ENCODE measurements at regions not wholly inside any gene's neighbourhood (a gene's known extent, or its start where the extent isn't known, plus 50 kb on each side); places are given as distances from the start of the nearest gene placed in this dataset.

DNA sequence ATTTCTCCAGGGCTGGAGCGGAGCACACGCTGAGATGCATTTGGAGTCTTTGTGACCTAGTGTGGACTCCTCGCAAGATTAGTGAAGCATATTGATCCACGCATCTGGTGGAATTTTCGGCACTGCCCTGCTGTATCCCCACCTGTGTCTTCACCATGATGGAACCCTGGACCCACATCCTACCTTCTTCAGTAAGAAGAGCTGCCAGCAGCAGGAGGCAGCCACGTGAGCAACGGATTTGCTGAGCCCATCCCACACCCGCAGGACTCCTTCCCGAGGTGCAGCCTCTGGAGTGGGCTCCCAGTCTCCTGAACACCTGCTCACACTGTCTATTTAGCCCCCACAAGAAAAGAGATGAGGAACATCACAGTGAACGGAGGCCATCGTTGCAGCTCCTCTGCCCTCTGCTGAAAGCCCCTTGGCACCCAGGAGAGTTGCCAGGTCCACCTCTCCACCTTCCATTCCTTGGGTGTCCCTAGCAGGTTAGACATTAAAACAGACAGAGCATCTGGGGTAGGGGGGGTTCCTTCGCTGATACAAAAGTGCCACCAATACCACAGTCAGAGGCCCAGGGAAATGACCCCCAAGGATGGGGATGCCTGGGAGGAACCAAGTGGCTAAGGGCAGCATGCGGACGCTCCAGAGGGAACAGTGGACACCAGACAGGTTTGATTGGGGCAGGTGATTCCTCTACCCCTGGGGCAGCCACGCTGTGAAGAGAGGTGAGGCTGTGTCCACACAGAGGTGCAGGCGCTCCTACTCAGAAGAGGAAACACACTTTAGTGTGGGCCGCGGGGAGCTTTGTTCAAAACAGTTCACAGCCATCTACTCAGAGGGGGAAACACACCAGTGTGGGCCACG lies 302.8 kb upstream of the SALL3 start:
- no peak for DNase-seq

DNA sequence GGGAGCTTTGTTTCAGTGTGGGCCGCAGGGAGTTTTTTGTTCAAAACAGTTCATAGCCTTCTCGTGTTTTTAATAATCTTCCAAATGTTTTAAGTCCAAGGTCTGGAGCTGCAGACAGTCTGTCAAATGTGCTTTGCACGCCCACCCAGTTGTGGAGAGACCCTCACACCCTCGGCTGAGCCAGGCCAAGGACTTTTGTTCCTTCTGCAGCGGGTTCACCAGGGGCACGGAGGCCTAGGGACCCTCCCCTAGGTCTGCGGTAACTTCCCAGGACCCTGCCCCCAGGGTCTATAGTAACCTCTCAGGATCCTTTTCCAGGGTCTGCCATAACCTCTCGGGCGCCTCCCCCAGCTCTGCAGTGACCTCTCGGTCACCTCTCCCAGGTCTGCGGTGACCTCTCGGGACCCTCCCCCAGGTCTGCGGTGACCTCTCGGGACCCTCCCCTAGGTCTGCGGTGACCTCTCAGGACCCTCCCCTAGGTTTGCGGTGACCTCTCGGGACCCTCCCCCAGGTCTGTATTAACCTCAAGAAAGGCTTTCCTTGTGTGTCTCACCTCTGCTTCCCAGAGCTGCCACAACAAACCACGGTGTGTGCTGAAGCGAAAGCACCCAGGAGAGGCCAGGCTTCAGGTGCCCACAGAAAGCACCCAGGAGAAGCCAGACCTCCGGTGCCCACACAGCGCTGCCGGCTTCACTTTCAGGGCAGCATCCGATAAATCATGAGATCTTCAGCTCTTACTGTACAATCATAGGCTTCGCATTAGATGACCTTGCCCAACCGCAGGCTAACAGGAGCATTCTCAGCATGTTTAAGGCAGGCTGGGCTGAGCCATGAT lies 301.9 kb upstream of the SALL3 start:
- DNase-seq = no peak

DNA sequence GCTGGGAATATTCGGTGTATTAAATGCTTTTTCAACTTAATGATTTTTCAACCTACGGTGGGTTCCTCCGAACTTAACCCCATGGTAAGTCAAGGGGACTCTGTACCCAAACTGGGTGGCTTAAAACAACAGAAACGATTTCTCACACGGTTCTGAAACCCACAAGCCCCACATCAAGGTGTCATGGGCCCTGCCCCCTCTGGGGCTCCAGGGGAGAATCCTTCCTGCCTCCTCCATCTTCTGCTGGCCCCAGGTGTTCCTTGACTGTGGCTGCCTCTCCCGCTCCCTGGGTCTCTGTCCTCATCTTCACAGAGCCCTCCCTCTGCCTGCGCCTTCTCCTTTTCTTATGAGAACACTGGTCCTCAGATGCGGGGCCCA lies 301.3 kb upstream of the SALL3 start:
- DNase-seq = no peak

DNA sequence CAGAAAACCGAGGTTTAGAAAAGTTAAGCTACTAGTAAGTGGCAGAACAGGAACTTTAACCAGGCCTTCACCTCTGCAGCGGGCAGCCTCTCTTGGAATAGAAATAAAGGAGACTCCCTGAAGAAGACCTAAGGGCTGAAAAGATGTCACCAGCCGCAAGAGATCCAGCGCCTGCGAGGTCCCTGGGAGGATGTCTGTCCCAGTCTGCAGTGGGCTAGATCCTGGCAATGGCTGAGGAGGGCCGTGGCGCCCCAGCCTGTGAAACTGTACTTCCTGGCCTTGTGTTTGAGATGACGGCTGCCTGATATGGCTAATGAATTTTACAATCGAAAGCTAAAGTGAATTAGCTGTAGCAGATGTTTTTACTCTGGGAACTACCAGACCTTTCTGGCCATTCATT lies 300.6 kb upstream of the SALL3 start:
- DNase-seq = no peak

DNA sequence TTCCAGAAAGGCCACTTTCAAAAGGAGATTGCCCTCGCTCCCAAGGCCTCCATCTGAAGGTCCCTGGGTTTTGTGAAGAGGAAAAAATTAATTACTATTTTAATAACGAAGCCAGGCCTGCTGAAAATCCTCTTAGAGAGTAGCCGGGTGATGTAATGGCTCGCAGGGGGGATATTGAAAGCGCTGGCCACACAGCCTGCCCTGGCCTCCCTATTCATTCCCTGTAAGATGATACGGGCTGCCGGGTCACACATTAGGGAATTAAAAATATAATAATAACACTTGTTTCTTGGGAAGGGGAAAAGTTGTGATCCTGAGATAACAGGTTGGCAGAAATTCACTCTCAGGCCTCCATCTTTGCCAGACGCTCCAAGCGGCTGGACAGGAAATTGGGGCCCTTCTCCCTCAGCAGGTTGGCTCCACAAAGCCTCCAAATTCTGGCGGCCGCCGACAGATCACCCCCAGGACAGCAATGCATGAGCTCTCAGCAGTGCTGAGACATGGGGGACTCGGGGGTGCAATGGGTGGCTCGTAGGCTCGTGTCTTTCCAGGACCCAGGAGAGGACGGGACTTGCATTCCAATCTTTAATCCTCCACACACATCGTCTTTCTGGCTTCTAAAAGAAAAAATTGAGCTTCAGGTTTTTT lies 299.9 kb upstream of the SALL3 start:
- DNase-seq = no peak

DNA sequence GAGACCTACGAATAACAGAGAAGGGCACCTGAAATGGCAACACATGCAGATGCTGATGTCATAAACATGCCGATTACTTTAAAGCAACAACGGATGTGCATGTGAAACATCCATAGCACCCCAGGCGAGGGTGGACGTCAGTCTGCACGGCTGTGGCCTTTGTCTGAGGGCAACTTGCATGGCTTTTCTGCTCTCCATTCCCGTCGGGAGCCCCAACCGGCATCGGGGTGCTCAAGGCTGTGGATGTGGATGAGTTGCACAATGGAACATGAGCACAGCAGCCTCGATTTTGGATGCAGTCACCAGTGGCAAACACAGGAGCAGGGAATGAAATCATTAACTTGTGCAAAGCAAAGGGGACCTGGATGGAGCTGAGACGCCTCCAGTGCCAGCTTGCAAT lies 298.2 kb upstream of the SALL3 start:
- DNase-seq = no peak

DNA sequence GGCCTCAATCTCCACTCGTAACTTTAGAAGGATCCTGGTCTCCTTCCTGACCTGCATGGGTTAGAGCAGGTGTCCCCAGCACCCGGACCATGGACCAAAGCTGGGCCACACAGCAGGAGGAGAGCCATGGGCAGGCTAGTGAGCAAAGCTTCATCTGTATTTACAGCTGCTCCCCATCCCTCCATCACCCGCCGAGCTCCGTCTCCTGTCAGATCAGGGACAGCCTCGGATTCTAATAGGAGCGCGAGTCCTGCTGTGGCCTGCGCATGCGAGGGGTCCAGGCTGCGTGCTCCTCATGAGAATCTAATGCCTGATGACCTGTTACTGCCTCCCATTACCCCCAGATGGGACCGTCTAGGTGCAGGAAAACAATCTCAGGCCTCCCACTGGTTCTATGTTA lies 297.7 kb upstream of the SALL3 start:
- DNase-seq = no peak

DNA sequence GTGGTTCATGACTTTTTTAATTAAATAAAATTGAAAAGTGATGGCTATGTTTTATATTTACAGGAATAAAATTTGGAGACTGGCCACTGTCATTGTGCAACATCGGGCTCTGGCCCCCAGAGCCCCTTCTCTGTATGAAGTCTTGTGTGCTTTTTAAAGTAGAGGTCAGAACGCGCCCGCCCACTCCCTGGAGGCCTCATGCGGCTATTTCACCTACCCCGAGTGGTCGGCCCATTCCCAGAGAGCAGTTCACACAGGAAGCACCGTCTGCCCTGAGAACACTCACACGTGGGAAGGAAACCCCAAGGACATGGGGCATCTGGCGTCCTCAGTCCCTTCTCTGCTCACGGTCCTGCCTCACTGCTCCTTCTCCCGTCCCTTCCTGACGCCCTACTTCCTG lies 296.9 kb upstream of the SALL3 start:
- no peak for DNase-seq

DNA sequence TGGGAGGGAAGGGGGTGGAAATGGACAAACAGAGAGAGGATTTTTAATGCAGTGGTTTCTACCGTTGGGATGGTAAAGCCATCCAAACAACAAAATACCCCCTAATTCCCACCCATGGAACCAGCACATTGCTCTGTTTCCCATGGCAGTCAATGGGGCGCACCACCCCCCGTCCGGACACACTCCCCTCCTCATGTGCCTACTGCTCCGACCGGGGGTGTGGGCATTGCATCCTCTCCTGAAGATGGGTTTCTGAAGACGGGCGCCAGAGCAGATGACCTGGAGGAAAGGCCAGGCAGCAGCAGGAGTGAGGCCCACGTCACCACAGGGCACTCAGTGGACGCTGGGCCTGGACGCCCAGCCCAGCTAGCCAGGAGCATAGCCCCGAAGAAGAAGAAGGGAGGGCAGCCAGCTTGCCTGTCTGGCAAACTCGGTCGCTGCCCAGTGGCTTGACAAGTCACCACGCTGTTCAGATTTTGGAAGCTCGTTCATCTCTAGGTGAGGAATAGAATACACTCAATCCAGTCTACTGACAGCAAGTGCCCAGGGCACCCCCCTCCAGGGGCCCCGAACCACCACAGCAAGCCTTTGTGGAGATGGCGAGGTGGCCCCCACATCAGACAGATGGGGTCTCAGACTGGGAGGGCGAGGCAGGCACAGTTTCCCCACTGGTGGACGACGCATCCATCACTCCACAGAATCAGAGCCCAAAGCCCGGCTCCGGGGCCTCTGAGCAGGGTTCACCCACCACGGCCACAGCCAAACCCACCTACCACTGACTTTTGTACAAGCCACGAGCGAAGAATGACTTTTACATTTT lies 296.2 kb upstream of the SALL3 start:
- DNase-seq = no peak

DNA sequence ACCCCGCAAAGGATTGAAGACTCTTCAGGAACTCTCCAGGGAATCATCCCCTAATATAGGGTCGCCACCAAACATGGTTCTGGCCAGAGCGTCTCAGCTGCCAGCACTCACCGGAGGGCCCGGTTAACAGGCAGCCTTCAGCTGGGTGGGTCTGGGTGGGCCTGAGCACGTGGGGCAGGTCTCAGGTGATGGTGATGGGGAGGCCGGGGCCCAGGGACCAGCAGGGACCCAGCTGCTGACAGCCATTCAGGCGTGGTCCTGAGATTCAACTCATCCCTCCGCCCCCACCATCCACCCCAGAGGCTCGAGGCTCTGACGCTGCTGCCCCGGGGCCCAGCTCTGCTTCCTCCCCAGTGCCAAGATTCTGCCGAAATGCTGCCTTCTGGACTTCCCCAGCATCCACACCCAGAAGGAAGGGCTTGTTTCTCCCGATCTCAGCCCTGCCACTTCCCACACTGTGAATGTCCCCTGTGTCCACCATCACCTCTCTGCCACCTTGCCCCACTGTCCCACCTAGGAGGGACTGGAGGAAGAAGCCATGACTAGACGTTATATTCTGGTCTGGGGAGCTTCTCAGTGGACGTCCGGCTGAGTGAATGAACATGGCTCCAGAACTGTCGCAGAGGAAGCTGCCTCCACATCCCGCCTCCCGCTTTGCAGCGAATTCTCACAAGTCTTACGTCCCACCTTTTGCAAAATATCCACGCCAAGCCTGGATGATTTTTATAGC lies 294.2 kb upstream of the SALL3 start:
- no peak for DNase-seq

DNA sequence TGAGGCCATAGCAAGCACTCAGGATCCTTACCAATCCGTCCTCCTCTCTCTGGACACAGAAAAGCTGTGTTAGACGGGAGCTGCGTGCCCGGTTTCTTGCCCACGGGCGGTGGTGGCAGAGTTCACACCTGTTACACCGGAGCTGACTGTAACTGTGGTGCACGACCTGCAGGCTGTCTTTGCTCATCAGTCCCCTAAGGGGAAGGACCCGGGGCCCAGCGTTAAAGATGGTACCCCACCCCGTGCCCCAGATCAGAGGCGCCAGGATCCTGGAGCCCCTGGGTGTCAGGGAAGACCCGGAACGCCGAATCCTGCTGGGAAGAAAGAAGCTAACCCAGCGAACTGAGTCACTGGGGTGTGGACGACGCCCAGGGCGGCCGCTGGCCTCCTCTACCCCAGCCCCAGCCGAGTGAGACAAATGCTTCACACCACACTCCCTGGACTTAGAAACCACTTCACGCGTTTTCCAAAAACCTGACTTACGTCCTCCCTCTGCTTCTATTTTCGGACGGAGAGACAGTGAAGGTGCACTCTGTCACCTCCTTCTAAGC lies 293.6 kb upstream of the SALL3 start:
- DNase-seq = no peak

DNA sequence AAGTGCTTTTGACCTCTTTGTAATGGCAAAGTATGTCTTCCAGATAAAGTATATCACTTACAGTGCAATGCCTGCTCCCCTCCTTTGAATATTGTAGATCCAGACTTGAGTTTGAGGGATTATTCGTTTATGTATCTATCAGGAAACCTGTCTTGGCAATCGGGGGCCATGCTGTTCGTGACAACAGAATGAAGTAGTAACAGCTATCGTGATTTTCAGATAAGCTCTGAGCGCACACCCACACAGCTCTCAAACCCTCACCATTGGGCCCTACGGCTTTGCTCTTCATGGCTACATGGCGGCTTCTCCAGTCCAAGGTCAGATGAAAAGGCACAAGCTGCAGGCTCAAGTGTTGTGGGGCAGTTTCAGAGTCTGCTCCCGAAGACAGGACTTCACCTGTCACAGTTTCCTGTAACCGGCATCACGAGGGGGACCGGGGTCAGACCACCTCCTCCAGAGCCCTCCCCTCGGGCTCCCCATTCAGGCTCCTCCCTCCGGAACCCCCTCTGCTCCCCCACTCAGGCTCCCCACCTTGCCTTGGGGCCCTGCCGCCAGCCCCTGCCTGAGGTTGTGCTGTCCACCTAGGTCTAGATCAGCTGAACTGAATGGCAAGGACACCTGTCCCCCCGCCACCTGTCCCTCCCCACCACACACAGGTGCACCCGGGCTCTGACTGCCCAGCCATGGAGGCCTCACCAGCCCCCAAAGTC lies 292.5 kb upstream of the SALL3 start:
- DNase-seq = no peak

DNA sequence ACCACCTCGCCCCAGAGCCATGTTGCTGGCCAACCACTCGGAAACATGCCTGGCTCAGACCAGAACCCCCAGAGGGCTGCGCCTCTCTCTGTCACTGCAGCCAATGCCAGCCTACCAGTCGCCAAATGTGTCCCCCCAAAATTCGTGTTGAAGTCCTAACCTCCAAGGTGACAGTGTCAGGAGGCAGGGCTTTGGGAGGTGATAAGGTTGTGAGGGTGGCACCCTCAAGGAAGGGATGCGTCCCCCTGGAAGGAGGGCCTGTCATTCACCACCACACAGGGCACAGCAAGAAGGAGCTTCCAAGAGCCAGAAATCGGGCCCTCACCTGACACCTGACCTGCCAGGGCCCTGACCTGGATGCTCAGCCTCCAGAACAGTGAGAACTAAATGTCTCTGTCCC lies 291.9 kb upstream of the SALL3 start:
- DNase-seq = no peak

DNA sequence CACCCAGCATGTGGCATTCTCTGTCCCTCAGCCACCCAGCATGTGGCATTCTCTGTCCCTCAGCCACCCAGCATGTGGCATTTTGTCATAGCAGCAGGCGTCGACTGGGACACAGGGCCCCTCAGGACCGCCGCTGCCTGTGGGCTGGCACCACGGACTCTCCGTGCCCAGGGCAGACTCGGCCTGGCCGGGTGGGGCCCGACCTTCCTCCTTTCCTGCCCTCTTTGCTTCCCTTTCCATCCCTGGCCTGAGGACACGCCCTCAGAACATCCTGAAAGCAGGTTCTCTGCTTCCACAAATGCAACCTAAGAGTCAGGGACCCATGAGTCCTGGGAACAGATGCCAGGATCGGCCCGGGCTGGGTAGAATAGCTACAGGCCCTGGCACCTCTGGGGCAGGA lies 291.4 kb upstream of the SALL3 start:
- DNase-seq = no peak

DNA sequence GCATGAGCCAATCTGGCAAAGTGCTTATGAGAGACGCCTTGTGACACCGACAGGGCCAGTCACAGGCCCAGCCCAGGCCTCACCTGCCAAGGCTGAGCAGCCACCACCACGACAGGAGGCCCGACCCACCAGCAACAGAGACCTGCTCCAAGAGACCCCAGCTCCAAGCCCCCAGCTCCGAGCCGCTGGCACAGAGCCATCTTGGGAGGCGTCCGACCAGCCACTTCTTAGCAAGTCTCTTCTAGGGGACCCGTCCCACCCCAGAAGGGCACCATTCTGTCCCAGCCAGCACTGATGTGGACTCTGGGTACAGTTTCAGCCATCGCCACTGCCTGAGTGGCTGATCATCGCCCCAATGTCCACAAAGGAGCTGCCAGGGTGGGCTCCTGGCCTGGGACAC lies 290.7 kb upstream of the SALL3 start:
- no peak for DNase-seq

DNA sequence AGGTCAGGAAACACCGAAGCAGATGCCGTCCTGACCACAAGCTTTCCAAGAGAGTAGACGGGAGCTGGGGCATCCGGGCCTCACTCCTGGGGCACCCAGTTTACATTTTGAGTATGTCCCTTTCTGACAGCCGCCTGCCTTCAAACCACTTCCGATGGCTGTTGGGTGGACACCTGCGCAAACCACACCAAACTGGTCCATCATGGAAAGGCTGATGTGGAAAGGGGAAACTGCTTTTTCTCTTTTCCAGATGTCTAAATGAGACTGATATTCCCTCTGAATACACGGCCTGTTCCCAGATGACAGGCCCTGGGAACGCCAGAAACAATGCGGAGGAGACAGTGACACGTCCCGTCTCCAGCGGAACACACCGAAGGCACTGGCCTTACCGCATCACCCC lies 290.0 kb upstream of the SALL3 start:
- no peak for DNase-seq

DNA sequence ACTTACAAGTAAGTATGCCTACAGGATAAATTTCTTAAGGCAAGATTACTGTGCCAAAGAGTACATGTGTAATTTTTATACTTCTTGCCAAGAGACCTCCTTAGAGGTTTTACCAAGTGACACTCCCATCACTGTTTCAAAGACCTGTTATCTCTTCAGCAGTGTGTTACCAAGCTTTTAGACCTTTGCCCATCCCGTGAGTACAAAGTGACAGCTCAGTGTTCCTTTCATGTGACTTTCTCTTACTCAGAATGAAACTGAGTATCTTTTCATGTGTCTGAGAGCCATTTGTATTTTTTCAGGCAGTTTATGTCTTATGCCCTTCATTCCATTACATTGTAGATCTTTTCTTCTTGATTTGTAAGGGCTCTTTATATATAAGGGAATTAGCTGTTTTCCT lies 287.5 kb upstream of the SALL3 start:
- DNase-seq = no peak

DNA sequence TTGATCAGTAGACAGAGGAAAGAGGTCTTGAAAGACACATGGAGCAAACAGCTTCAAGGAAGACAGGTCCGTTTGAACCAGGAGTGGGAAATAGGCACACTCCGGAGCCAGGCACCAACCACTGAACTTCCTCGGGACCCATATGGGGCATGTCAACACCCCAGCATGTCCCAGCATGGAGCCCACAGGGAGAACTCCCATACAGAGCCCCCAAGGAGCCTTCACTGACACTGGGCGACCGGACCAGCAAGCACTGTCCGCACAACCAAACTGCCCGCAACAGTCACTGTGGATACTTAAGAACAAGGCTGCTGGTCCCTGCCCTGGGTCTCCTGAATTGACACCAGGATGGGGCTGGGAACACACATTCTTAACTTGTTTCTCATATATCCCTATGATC lies 286.2 kb upstream of the SALL3 start:
- no peak for DNase-seq

DNA sequence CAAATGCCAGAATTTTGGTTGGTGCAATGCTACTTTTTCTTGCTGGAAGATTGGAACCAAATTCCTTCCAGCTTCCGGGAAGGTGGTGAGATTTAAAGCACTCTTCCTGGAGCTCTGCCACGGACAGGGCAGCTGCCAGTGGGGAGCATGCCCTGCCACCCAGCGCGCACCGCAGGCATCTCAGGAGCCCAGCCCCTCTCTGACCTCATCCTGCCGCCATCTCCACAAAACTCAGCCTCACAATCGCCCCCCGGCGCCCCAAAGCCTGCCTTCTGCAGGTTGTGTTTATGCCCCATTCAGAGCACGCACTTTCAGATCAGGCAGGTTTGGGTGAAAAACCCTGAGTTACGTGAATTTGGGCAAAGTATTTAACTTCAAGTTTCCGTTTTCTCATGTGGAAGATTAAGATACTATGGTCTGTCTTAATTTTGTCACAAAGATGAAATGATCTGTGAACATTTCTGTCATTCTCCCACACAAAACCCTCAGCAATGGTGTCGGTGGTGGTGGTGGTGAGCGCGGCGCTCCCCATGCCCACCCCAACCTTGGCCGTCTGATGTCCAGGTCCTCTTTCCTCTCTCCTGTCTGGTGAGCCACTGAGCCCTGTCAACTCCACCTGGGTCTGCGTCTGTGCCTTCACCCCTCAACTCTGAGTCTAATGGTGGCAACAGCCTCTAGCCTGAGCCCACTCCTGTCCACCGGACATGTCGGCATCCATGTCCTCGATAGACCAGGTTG lies 282.8 kb upstream of the SALL3 start:
- no peak for DNase-seq

DNA sequence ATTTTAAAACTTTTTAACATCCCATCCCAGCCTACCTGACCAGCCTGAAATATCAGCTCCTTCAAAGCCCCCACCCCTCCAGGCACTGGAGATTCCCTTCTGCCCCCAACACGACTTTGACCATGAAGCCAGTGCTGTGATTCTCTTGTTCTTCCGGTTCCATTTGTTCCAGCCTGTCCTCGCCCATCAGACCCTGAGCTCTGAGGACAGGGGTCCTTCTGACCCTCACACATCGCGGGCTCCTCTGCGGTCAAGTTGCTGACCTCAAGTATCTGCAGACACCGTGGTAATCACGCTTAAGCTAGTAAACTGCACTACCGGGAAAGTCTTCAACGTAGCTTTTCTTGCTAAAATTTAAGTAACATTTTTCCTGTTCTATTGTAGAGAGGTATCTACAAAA lies 282.2 kb upstream of the SALL3 start:
- no peak for DNase-seq

DNA sequence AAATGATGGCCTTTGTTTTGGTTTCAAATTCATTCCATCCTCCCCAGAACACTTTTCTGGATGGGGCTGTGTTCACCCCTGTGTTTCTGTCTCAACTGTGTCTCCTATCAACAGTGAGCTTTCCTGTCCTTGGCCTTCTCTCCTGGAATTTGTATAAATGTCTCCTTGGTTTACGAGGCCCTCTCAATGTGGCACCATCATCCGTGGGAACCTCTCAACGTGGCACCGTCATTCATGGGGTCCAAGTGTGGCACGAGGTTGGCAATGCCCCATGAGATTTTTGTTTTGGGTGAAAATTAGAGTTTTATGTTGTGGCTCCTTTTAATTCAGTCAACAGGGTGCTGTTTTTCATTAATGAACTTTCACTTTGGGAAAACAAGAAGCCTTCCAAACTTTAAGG lies 280.7 kb upstream of the SALL3 start:
- no peak for DNase-seq

Data from NCI-H2171 treated with DMSO at 0.1 percent for 48 hours (cell line).